GM12892 (cell line): ENCODE measurements at regions not wholly inside any gene's neighbourhood (a gene's known extent, or its start where the extent isn't known, plus 50 kb on each side); places are given as distances from the start of the nearest gene placed in this dataset.

Experiments used
- POLR2A ChIP-seq: IDR thresholded peaks from 2 replicates; pipeline ENCODE4 v1.6.1; 2011; ENCODE audit warnings: low read depth, low read length, control low read depth
- POLR2AphosphoS5 ChIP-seq: IDR thresholded peaks from 2 replicates; pipeline ENCODE4 v1.6.1; 2011; ENCODE audit warnings: low read depth, low read length, control low read depth
- TAF1 ChIP-seq: IDR thresholded peaks from 2 replicates; pipeline ENCODE4 v1.6.1; 2011; ENCODE audit warnings: low read depth, mild to moderate bottlenecking, control low read depth, low read length, borderline replicate concordance

DNA sequence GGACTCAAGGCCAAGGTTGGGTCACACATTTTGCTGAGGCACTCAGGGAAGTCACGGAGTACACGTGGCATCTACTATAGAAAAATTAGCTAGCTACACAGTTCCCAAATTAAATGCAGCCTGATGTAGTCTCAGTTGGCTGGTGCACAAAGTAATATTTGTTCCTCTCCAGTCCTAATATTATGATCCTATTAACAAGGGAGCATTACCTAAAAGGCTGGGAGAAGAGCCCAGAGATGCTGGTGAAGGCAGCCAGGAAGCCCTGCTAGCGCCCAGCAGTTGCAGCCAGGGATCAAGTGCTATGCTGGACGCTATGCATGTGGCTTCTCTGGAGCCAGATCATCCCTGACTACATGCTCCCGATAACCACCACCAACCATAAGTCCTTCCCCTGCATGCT is 88.0 kb upstream of the GSC start:
- TF ChIP-seq POLR2AphosphoS5 (no peak), TAF1 (no peak), POLR2A (no peak)
